ENCODE measurements at regions not wholly inside any gene's neighbourhood (a gene's known extent, or its start where the extent isn't known, plus 50 kb on each side); places are given as distances from the start of the nearest gene placed in this dataset.

GRCh38 chr13:56015919-56016318 is 1124.8 kb upstream of the PRR20A start:
- H3K9me3 ChIP-seq = peaks cover 0 to 16% (median 0%) of the 10 kb centered on the region in 12 donors
- no peak for DNase-seq

GRCh38 chr13:56019606-56020005 is 1121.1 kb upstream of the PRR20A start:
- WGBS, 4 donors = 85 to 92% (median 88%) methylated on average over 4 to 5 of the region's 5 CpGs
- no peak overlapping the region for H3K27ac ChIP-seq
- no peak for TF ChIP-seq CTCF (IDR thresholded peaks at IDR 0.05)
- TF ChIP-seq POLR2A (IDR thresholded peaks at IDR 0.05) = no peak
- no peaks in the 10 kb centered on the region for H3K36me3 ChIP-seq
- no peak overlapping the region for H3K4me3 ChIP-seq
- DNase-seq = no peak
- peak in 1 of 4 donors; percentile 20 for ATAC-seq
- H3K9me3 ChIP-seq = peaks cover 0 to 10% (median 0%) of the 10 kb centered on the region in 12 donors
- H3K27me3 ChIP-seq = no peaks in the 10 kb centered on the region
- H3K4me1 ChIP-seq = no peaks in the 10 kb centered on the region
- intact Hi-C loops (cut with DNase I) = no loop called here

More at GRCh38 chr13:56015919-56016318, 1124.8 kb upstream of the PRR20A start:
- no peak for ATAC-seq
- Histone ChIP-seq H3K27me3 (no peaks in the 10 kb centered on the region), H3K4me3 (no peak overlapping the region), H3K36me3 (no peaks in the 10 kb centered on the region), H3K4me1 (no peaks in the 10 kb centered on the region), H3K27ac (no peak overlapping the region)
- TF ChIP-seq CTCF (IDR thresholded peaks at IDR 0.05) = no peak
- TF ChIP-seq POLR2A (IDR thresholded peaks at IDR 0.05) = no peak
- 43 to 81% (median 50%) methylated on average over 2 of the region's 2 CpGs for WGBS, 4 donors
- intact Hi-C loops (cut with DNase I) = no loop called here

GRCh38 chr13:56020425-56020824 is 1120.3 kb upstream of the PRR20A start:
- intact Hi-C loops (cut with DNase I) = no loop called here
- Histone ChIP-seq H3K4me3 (no peak overlapping the region), H3K27me3 (no peaks in the 10 kb centered on the region), H3K9me3 (peaks cover 0 to 10% (median 0%) of the 10 kb centered on the region in 12 donors), H3K4me1 (no peaks in the 10 kb centered on the region), H3K36me3 (no peaks in the 10 kb centered on the region), H3K27ac (no peak overlapping the region)
- TF ChIP-seq POLR2A (IDR thresholded peaks at IDR 0.05) = no peak
- no peak for TF ChIP-seq CTCF (IDR thresholded peaks at IDR 0.05)
- WGBS, 4 donors = 80 to 86% (median 85%) methylated on average over 3 of the region's 3 CpGs
- ATAC-seq = no peak
- DNase-seq = no peak

- TF ChIP-seq CTCF (IDR thresholded peaks at IDR 0.05) (no peak), POLR2A (IDR thresholded peaks at IDR 0.05) (no peak)
Observed at GRCh38 chr13:56039992-56040391, 1100.7 kb upstream of the PRR20A start.

More at GRCh38 chr13:56039992-56040391, 1100.7 kb upstream of the PRR20A start:
- H3K4me3 ChIP-seq = no peak overlapping the region
- ATAC-seq (no peak), DNase-seq (no peak)
- intact Hi-C loops (cut with DNase I) = no loop called here
- 78 to 89% (median 86%) methylated on average over 8 of the region's 8 CpGs for WGBS, 4 donors
- no peaks in the 10 kb centered on the region for H3K36me3 ChIP-seq
- no peaks in the 10 kb centered on the region for H3K27me3 ChIP-seq
- H3K27ac ChIP-seq = no peak overlapping the region
- H3K4me1 ChIP-seq = no peaks in the 10 kb centered on the region
- no peaks in the 10 kb centered on the region for H3K9me3 ChIP-seq

All from heart left ventricle (tissue), 16 donors.